ENCODE measurements at regions not wholly inside any gene's neighbourhood (a gene's known extent, or its start where the extent isn't known, plus 50 kb on each side); places are given as distances from the start of the nearest gene placed in this dataset.

- TF ChIP-seq SUZ12 (IDR thresholded peaks at IDR 0.05) (no peak), FOXM1 (IDR thresholded peaks at IDR 0.05; ENCODE audit: borderline replicate concordance) (no peak), FOXA1 (IDR thresholded peaks at IDR 0.05) (no peak), TARDBP (IDR thresholded peaks at IDR 0.05) (no peak), PKNOX1 (IDR thresholded peaks at IDR 0.05) (no peak), BHLHE40 (IDR thresholded peaks at IDR 0.05; ENCODE audit: borderline replicate concordance) (no peak), ELF4 (IDR thresholded peaks at IDR 0.05) (no peak), FOXK2 (IDR thresholded peaks at IDR 0.05) (no peak), NFRKB (IDR thresholded peaks at IDR 0.05) (no peak), ARNT (IDR thresholded peaks at IDR 0.05) (no peak), L3MBTL2 (conservative IDR thresholded peaks at IDR 0.05) (no peak)
Measured at GRCh38 chr6:71373943-71374342, 85.3 kb downstream of the OGFRL1 start.
